ENCODE measurements at regions not wholly inside any gene's neighbourhood (a gene's known extent, or its start where the extent isn't known, plus 50 kb on each side); places are given as distances from the start of the nearest gene placed in this dataset.

DNA sequence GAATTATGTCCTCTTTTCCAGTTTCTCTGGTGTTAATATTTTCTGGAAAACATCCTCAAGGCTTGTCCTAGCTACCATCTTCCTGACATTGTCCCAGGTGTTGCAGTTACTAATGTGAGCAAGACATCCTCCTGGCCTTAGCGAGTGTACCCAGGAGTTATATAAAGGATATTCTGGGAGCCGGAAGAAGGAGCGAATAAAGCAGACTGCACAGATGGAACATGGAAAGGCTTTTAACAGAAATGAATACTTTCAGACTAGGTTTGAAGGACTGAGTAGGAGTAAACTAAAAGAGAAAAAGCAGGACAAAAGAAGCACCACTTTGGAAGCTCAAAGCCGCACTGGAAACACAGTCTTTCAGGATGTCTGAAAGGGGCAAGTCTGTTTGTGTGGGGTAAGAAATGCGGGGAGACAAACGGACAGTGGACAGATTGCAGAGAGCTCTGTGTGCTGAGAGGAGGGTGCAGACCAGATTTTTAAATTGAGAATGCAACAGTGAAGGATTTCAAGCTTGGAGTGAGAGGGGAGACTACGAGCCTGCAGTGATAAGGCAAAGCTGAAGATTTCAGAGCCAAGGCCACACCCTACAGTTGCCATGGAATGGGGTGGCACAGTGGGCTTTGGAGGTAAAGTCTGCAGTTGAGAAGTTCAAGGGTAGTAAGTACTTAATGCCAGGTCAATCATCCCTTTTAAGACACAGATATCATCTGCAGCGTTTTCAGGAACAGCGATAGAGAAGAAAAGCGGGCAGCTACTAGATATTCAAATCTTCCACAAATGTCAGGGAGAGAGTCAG lies 94.1 kb upstream of the TAF11L2 start:
- no peak for TF ChIP-seq POLR2A (IDR thresholded peaks at IDR 0.05)
- TF ChIP-seq, protein P1, sequence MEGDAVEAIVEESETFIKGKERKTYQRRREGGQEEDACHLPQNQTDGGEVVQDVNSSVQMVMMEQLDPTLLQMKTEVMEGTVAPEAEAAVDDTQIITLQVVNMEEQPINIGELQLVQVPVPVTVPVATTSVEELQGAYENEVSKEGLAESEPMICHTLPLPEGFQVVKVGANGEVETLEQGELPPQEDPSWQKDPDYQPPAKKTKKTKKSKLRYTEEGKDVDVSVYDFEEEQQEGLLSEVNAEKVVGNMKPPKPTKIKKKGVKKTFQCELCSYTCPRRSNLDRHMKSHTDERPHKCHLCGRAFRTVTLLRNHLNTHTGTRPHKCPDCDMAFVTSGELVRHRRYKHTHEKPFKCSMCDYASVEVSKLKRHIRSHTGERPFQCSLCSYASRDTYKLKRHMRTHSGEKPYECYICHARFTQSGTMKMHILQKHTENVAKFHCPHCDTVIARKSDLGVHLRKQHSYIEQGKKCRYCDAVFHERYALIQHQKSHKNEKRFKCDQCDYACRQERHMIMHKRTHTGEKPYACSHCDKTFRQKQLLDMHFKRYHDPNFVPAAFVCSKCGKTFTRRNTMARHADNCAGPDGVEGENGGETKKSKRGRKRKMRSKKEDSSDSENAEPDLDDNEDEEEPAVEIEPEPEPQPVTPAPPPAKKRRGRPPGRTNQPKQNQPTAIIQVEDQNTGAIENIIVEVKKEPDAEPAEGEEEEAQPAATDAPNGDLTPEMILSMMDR (IDR thresholded peaks at IDR 0.05): no peak

Measured in prostate gland (tissue), 2 donors.